Fibroblast of lung (primary cell): ENCODE measurements at regions not wholly inside any gene's neighbourhood (a gene's known extent, or its start where the extent isn't known, plus 50 kb on each side); places are given as distances from the start of the nearest gene placed in this dataset.

Source experiments
- DNase-seq, 2 donors: peaks; one replicate each; pipeline versions ENCODE4 v3.0.0 to v3.0.0-alpha.2; 2010; ENCODE audit warnings: low read depth in 2 of 2
- H2AFZ ChIP-seq: 2 replicates; pipeline ENCODE4 v1.5.1; 2012; ENCODE audit warnings: low read length, control low read depth, inconsistent platforms
- H3K27ac ChIP-seq: 2 replicates; pipeline ENCODE4 v1.5.1; 2011; ENCODE audit warnings: low read length, control low read depth; ENCODE audit not compliant: insufficient read depth
- H3K27me3 ChIP-seq: 2 replicates; pipeline ENCODE4 v1.5.1; 2011; ENCODE audit warnings: mild to moderate bottlenecking, low read length; ENCODE audit not compliant: control insufficient read depth, insufficient read depth
- H3K36me3 ChIP-seq: 2 replicates; pipeline ENCODE4 v1.5.1; 2011; ENCODE audit warnings: low read length; ENCODE audit not compliant: control insufficient read depth, insufficient read depth
- H3K4me1 ChIP-seq: 2 replicates; pipeline ENCODE4 v1.5.1; 2011; ENCODE audit warnings: low read length; ENCODE audit not compliant: control insufficient read depth, insufficient read depth; ENCODE audit errors: extremely low read depth
- H3K4me2 ChIP-seq: 2 replicates; pipeline ENCODE4 v1.5.1; 2011; ENCODE audit warnings: low read length, control low read depth; ENCODE audit not compliant: insufficient read depth; ENCODE audit errors: extremely low read depth
- H3K4me3 ChIP-seq, 4 experiments: fragments of 200-600 bp in 1 of 4; sonication (generic) in 1 of 4; replicated peaks in 1 of 4; 2 replicates each; pipeline ENCODE4 v1.5.1; 2011 to 2016; ENCODE audit warnings: low read length in 4 of 4, low read depth in 3 of 4, mild to moderate bottlenecking in 3 of 4, control low read depth in 2 of 4, inconsistent platforms in 1 of 4, mixed read lengths in 1 of 4; ENCODE audit not compliant: insufficient read depth in 1 of 4; ENCODE audit errors: control extremely low read depth in 1 of 4
- H3K79me2 ChIP-seq: 2 replicates; pipeline ENCODE4 v1.5.1; 2012; ENCODE audit warnings: mild to moderate bottlenecking, low read length, inconsistent platforms; ENCODE audit not compliant: control insufficient read depth, insufficient read depth
- H3K9ac ChIP-seq: 2 replicates; pipeline ENCODE4 v1.5.1; 2011; ENCODE audit warnings: mild to moderate bottlenecking, low read length, control low read depth; ENCODE audit not compliant: insufficient read depth
- H3K9me3 ChIP-seq: 2 replicates; pipeline ENCODE4 v1.5.1; 2012; ENCODE audit warnings: low read depth, low read length; ENCODE audit not compliant: control insufficient read depth, insufficient read depth
- H4K20me1 ChIP-seq: 2 replicates; pipeline ENCODE4 v1.5.1; 2011; ENCODE audit warnings: low read length; ENCODE audit not compliant: control insufficient read depth, insufficient read depth; ENCODE audit errors: extremely low read depth
- EZH2 ChIP-seq: IDR thresholded peaks from 2 replicates; pipeline ENCODE4 v1.5.1; 2012; ENCODE audit warnings: low read length, control low read depth, mild to moderate bottlenecking; ENCODE audit errors: missing control alignments
- TF ChIP-seq, protein P1 (sequence below), 2 donors: IDR thresholded peaks in 1 of 2; conservative IDR thresholded peaks in 1 of 2; 1 replicate in 1 of 2; 2 replicates in 1 of 2; pipeline ENCODE4 v1.5.1; 2011 to 2012; ENCODE audit warnings: low read length in 2 of 2, control low read depth in 1 of 2, inconsistent platforms in 1 of 2, low read depth in 1 of 2, mild to moderate bottlenecking in 1 of 2

DNA sequence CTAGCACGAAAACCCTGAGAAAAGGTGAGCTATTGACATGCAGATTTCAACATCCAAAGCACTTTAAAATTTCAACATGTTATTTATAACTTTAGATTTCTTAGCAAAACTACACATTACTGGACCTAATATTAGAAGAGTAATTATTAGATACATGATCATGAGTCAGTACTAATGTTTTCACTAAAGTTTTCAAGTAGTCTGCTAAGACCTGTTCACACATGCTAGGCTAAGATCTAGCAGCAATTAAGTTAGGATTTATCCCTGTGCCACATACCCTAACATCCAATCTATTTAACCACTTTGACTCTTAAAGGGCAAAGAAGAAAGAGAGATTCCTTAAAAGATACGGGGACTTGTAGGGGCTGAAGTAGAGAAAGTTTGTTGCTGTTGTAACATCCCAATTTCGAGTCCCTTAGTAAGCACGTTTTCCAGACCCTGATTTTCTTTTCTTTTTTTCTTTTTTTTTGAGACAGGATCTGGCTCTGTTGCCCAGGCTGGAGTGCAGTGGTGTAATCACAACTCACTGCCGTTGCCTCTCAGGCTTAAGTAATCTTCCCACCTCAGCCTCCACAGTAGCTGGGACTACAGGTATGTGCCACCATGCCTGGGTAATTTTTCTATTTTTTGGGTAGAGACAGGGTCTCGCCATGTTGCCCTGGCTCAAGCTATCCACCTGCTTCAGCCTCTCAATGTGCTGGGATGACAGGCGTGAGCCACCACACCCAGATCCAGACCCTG lies 102.5 kb upstream of the ATF7IP start:
- TF ChIP-seq EZH2, result no peak
- TF ChIP-seq, protein P1, sequence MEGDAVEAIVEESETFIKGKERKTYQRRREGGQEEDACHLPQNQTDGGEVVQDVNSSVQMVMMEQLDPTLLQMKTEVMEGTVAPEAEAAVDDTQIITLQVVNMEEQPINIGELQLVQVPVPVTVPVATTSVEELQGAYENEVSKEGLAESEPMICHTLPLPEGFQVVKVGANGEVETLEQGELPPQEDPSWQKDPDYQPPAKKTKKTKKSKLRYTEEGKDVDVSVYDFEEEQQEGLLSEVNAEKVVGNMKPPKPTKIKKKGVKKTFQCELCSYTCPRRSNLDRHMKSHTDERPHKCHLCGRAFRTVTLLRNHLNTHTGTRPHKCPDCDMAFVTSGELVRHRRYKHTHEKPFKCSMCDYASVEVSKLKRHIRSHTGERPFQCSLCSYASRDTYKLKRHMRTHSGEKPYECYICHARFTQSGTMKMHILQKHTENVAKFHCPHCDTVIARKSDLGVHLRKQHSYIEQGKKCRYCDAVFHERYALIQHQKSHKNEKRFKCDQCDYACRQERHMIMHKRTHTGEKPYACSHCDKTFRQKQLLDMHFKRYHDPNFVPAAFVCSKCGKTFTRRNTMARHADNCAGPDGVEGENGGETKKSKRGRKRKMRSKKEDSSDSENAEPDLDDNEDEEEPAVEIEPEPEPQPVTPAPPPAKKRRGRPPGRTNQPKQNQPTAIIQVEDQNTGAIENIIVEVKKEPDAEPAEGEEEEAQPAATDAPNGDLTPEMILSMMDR (conservative IDR thresholded peaks at IDR 0.05 in 1 of 2, IDR thresholded peaks at IDR 0.05 in 1 of 2; ENCODE audit: low read depth in 1 of 2, low read length in 2 of 2), result no peak
- H3K9ac ChIP-seq, result no peak overlapping the region
- H3K27me3 ChIP-seq, result no peaks in the 10 kb centered on the region
- H3K79me2 ChIP-seq, result no peaks in the 10 kb centered on the region
- H3K4me2 ChIP-seq, result no peak overlapping the region
- H3K9me3 ChIP-seq, result no peaks in the 10 kb centered on the region
- peaks cover 5% of the 10 kb centered on the region for H3K4me1 ChIP-seq
- no peak overlapping the region for H2AFZ ChIP-seq
- no peaks in the 10 kb centered on the region for H3K36me3 ChIP-seq
- no peak overlapping the region for H3K27ac ChIP-seq
- no peak overlapping the region for H3K4me3 ChIP-seq
- DNase-seq, result no peak
- H4K20me1 ChIP-seq, result no peaks in the 10 kb centered on the region

DNA sequence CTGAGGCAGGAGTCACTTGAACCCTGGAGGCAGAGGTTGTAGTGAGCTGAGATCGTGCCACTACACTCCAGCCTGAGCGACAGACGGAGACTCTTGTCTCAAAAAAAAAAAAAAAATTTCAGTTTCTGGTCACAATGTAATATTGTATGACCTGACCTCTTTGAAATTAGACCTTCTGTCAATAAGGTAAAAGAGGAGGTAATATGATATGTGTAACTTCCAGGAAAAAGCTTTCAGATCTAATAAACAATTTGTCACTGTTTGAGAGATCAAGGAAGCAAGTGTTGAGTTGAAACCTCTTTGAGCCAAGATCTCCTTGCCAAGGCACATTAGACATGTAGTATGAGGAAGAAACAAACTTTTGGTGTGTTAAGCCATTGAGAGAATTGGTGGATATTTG lies 101.7 kb upstream of the ATF7IP start:
- no peak for DNase-seq
- H3K9ac ChIP-seq, result no peak overlapping the region
- H3K36me3 ChIP-seq, result no peaks in the 10 kb centered on the region
- TF ChIP-seq, protein P1 (conservative IDR thresholded peaks at IDR 0.05 in 1 of 2, IDR thresholded peaks at IDR 0.05 in 1 of 2; ENCODE audit: low read depth in 1 of 2, low read length in 2 of 2), result no peak
- no peak overlapping the region for H2AFZ ChIP-seq
- no peaks in the 10 kb centered on the region for H3K79me2 ChIP-seq
- no peak overlapping the region for H3K4me2 ChIP-seq
- no peak overlapping the region for H3K4me3 ChIP-seq
- H3K9me3 ChIP-seq, result no peaks in the 10 kb centered on the region
- no peaks in the 10 kb centered on the region for H3K27me3 ChIP-seq
- H3K4me1 ChIP-seq, result peaks cover 2% of the 10 kb centered on the region
- no peaks in the 10 kb centered on the region for H4K20me1 ChIP-seq
- no peak overlapping the region for H3K27ac ChIP-seq

DNA sequence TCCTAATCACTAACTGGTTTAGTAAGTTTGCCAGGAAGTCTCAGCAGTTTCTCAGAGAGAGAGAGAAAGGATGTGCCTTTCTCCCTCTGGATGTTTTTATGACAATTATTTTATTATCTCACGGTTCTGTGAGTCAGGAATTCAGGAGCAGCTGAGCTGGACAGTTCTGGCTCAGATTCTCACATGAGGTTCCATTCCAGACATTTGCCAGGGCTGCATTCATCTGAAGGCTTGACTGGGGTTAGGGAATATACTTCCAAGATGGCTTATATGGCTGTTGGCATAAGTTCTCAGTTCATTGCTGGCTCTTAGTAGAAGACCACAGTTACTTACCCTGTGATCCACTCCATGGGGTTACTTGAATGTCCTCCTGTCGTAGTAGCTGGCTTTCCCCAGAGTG lies 101.2 kb upstream of the ATF7IP start:
- Histone ChIP-seq H3K36me3 (no peaks in the 10 kb centered on the region), H2AFZ (no peak overlapping the region), H3K27ac (no peak overlapping the region), H3K79me2 (no peaks in the 10 kb centered on the region), H3K4me3 (no peak overlapping the region), H3K9me3 (no peaks in the 10 kb centered on the region), H3K9ac (no peak overlapping the region), H3K27me3 (no peaks in the 10 kb centered on the region), H3K4me2 (no peak overlapping the region), H3K4me1 (peaks cover 2% of the 10 kb centered on the region), H4K20me1 (no peaks in the 10 kb centered on the region)
- TF ChIP-seq, protein P1 (conservative IDR thresholded peaks at IDR 0.05 in 1 of 2, IDR thresholded peaks at IDR 0.05 in 1 of 2; ENCODE audit: low read depth in 1 of 2, low read length in 2 of 2), result no peak
- TF ChIP-seq EZH2, result no peak
- no peak for DNase-seq
